AG20443 (cell line): ENCODE measurements at regions not wholly inside any gene's neighbourhood (a gene's known extent, or its start where the extent isn't known, plus 50 kb on each side); places are given as distances from the start of the nearest gene placed in this dataset.
"Not testable (repeated sequence)": the region's sequence is repeated elsewhere in the genome, so short reads cannot be mapped to it uniquely, and the experiment has no call there.

Source experiments
- DNase-seq: peaks from one replicate; pipeline ENCODE4 v3.0.0; 2012; ENCODE audit warnings: low spot score, mixed read lengths

DNA sequence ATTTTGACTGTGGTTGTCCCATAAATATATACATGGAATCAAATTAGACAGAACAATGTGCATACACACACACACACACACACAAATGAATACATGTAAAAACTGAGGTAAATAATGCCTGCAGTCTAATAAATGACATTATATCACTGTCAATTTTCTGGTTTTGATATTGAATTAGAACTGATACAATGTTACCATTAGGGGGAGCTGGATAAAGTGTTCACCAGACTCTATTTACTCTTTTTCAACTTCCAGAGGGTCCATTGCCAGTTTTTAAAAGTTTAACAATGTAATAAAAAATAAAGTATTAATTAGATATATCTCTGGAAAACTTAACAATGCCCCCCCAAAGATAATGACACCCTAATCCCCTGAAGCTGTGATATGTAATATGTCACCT, 1666.8 kb upstream of the TMEFF2 start:
- no peak for DNase-seq

DNA sequence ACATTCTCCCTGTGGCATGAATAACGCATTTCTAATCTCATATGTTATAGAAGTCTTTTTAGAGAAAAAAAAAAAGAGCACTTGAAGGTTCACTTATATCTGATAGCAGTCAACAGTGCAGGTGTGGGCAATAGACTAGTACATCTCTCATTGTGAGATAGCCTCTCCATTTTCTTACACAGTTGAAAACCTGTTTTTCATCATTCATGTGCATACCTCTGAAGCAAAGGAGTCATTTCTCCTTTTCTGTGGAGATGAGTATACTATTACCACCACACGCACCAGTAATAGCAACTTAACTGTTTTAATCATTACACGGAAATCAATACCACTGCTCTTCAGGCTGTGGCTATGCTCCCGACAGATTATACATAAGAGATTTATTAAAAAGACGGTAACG, 1653.3 kb upstream of the TMEFF2 start:
- DNase-seq, result no peak

GRCh38 chr2:193847130-193847529, 1652.4 kb upstream of the TMEFF2 start:
- DNase-seq, result no peak

- DNase-seq, result no peak
Measured at GRCh38 chr2:193845604-193846003, 1650.9 kb upstream of the TMEFF2 start.

DNA sequence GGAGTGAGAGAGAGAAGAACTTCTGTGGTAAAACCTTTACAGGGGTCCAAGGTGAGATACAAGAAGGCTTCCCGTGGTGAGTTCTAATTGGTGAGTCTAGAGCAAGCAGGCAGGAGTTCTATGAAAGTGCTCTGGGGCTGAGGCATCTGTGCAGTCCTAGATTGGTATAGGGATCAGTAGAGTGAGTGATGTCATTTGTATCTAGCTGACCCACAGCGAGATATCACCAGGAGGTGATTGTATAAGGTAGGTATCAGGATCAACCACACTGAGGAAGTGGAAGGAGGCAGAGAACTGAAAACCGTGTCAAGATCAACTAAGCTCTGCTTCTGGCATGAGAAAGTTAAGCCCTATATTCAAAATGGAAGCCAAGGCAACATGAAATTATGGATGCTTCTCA, 1648.9 kb upstream of the TMEFF2 start:
- DNase-seq, result no peak

DNA sequence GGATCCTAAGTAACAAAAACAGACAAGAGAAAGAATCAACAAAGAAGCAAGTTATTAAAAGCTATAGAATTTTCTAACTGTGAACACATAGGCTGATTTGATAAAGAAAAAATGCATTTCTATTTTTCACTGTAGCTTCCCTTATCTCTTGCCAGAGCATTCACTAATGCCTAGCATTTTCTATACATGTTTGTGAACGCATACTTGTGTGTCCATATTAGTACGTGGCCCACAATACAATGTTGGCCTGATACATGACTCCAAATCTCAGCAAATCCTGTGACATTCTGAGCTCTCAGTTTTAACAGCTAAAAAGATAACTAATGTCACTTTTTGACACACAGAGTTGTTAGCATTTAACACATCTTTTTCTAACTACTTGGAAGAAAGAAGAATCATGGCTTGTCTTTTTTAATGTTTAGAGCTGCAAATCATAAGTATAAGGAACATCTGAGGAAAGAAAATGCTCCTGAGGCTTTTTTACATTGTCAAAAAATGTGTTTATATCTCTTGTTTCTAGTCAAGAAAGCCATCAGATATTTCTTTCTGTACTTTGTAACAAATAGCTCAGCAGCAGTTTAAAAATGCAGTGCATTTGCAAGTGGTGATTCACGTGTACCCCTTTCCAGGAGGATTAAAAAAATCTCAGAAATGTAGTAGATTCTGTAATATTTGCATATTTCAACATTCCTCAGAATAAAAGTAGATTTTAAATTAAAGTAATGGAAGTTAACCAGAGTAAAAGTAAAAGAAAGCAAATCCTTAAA, 1646.8 kb upstream of the TMEFF2 start:
- DNase-seq, result no peak

GRCh38 chr2:193837111-193837738, 1642.5 kb upstream of the TMEFF2 start:
- DNase-seq, result no peak

- not testable (repeated sequence) for DNase-seq
Measured at GRCh38 chr2:193836424-193837006, 1641.8 kb upstream of the TMEFF2 start.

GRCh38 chr2:193833895-193834294, 1639.2 kb upstream of the TMEFF2 start:
- not testable (repeated sequence) for DNase-seq

DNA sequence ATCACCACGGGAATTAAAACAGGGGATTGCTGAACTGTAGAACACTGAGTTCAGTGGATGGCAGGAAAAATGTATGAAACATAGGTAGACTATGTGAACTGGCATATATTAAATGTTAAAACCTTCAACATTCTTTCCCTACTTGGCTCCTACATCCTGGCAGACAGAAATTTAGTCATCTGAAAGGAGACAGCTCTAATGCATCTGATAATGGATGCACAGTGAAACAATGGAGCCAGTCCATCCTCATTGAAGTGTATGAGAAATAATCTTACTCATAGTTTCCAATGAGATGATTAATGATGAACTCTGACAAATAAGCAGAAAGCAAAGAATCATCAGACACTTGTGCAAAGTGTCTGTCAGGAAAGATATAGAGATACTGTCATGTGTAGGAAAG, 1629.7 kb upstream of the TMEFF2 start:
- DNase-seq, result no peak

DNA sequence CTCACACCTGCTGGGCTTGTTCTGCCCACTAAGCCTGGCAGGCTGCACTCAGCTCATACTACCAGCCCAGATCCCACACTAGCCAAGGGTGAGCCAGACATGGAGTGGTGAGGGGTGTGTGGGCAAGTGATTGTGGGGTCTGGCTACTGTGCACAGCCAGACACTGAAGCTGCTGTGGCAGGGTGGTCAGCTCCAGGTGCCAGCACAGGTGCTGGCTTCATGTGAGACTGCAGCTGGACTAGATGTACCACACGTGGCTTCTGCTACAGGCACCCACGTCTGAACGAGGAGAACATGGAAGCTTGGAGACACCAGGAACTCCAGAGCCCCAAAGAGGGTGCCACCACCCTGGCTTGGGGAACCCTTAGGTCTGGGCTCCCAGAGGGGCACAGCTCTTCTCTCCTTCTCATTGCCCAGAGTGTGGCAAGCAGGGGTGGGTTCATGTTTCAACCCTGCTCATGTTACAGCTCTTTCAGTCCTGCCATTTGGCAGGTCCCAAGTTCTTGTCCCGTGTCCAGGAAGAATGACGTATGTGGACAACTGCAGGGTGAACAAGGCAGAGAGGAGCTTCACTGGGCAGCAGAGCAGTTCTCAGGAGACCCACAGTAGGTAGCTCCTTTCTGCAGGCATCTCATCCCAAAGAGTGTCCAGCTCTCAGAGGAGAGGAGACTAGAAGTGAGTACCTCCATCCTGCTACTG, 1624.2 kb upstream of the TMEFF2 start:
- DNase-seq, result no peak

GRCh38 chr2:193816008-193816407, 1621.3 kb upstream of the TMEFF2 start:
- no peak for DNase-seq

DNA sequence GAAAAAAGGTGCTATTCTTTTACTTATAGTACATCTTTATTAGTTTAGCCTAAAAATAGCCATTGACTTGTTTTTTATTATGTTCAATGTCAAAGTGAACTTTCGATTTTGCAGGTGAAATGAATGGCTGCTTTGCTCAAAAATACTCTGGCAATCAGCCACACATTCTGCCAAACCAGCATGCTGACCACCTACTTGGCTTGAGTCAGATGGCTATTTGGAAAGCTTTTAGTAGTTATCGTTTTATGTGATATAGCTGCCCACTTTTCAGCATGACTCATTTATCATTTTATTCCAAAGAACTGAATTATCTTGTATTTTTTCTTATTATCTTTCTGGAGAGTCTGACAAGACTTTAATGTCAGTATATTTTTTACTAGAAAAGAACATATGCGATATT, 1615.8 kb upstream of the TMEFF2 start:
- no peak for DNase-seq

GRCh38 chr2:193808877-193809276, 1614.1 kb upstream of the TMEFF2 start:
- no peak for DNase-seq

GRCh38 chr2:193806088-193806774, 1611.5 kb upstream of the TMEFF2 start:
- no peak for DNase-seq

- no peak for DNase-seq
Measured at GRCh38 chr2:193796847-193797246, 1602.1 kb upstream of the TMEFF2 start.

DNA sequence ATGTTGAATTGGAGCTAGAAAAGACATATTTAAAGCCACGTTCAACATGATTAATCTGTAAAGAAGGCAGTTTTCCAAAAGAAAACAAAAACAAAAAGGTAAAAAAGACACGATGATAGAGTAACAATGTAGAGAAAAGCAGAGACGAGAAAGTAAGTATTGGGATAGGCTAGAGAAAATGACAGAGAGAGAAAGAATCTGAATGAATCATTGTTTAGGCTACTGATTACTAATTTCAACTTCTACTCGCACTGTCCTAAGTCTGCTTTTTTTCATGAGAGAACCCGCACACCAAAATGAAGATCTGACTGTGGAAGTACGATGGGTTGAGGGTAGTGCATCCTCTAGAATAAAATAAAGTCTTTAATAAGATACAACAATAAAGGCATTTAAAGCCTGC, 1599.2 kb upstream of the TMEFF2 start:
- no peak for DNase-seq

GRCh38 chr2:193783681-193784080, 1588.9 kb upstream of the TMEFF2 start:
- DNase-seq, result no peak

GRCh38 chr2:193778293-193778692, 1583.6 kb upstream of the TMEFF2 start:
- no peak for DNase-seq

DNA sequence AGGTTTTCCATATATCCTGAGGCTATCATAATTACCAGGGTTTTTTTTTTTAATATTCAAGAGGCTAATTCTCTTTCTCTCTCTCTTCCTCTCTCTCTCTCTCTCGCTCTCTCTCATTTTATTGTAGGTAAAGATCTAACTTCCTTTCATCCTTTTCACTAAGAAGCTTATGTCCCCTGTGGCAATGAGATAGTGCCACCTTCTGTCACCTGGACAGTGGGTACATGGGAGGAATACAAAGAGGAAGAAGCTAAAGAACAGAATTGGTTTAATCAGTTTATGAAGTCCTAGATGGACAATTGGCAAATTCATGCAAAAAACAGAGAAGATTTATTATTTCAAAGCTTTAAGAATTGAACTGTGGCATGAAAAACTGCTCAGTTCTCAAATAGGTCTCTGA, 1582.3 kb upstream of the TMEFF2 start:
- DNase-seq, result no peak

GRCh38 chr2:193774166-193774565, 1579.4 kb upstream of the TMEFF2 start:
- no peak for DNase-seq

- DNase-seq, result no peak
Measured at GRCh38 chr2:193751299-193751698, 1556.6 kb upstream of the TMEFF2 start.
